A673 (cell line): ENCODE measurements at regions not wholly inside any gene's neighbourhood (a gene's known extent, or its start where the extent isn't known, plus 50 kb on each side); places are given as distances from the start of the nearest gene placed in this dataset.

Source experiments
- EZH2 ChIP-seq: fragments of 200-600 bp; sonication (generic); IDR thresholded peaks from 2 replicates; pipeline ENCODE4 v1.6.1; 2017; ENCODE audit warnings: borderline replicate concordance, low read depth, mild to moderate bottlenecking, mixed read lengths, antibody characterized with exemption, low read length; ENCODE audit not compliant: poor library complexity, severe bottlenecking
- TF ChIP-seq, protein P1 (sequence below): fragments of 300-800, 200-600 bp; sonication (generic); conservative IDR thresholded peaks from 2 replicates; pipeline ENCODE4 v1.5.1; 2017; ENCODE audit warnings: low read depth, mild to moderate bottlenecking, antibody characterized with exemption, low read length, moderate library complexity, mixed read lengths

DNA sequence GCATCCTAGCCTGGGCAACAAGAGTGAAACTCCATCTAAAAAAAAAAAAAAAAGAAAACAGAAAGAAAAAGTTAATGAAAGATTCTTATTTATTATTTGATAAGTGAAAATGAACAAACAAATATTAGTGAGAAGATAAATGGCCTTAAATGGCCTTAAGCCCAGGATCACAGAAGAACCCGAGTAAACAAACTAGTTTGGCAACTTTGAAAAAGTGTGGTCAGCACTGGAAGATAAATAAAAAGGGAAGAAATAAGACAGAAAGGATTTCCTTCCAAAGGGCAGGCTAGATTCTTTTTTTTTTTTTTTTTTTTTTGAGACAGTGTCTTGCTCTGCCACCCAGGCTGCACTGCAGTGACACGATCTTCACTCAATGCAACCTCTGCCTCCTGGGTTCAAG, 692.4 kb downstream of the CPS1 start:
- TF ChIP-seq, protein P1, sequence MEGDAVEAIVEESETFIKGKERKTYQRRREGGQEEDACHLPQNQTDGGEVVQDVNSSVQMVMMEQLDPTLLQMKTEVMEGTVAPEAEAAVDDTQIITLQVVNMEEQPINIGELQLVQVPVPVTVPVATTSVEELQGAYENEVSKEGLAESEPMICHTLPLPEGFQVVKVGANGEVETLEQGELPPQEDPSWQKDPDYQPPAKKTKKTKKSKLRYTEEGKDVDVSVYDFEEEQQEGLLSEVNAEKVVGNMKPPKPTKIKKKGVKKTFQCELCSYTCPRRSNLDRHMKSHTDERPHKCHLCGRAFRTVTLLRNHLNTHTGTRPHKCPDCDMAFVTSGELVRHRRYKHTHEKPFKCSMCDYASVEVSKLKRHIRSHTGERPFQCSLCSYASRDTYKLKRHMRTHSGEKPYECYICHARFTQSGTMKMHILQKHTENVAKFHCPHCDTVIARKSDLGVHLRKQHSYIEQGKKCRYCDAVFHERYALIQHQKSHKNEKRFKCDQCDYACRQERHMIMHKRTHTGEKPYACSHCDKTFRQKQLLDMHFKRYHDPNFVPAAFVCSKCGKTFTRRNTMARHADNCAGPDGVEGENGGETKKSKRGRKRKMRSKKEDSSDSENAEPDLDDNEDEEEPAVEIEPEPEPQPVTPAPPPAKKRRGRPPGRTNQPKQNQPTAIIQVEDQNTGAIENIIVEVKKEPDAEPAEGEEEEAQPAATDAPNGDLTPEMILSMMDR, result no peak
- TF ChIP-seq EZH2, result no peak
